Fibroblast of lung (primary cell): ENCODE measurements at regions not wholly inside any gene's neighbourhood (a gene's known extent, or its start where the extent isn't known, plus 50 kb on each side); places are given as distances from the start of the nearest gene placed in this dataset.

Experiments used
- DNase-seq, 2 donors: peaks; one replicate each; pipeline versions ENCODE4 v3.0.0 to v3.0.0-alpha.2; 2010; ENCODE audit warnings: low read depth in 2 of 2
- H2AFZ ChIP-seq: 2 replicates; pipeline ENCODE4 v1.5.1; 2012; ENCODE audit warnings: low read length, control low read depth, inconsistent platforms
- H3K27ac ChIP-seq: 2 replicates; pipeline ENCODE4 v1.5.1; 2011; ENCODE audit warnings: low read length, control low read depth; ENCODE audit not compliant: insufficient read depth
- H3K27me3 ChIP-seq: 2 replicates; pipeline ENCODE4 v1.5.1; 2011; ENCODE audit warnings: mild to moderate bottlenecking, low read length; ENCODE audit not compliant: control insufficient read depth, insufficient read depth
- H3K36me3 ChIP-seq: 2 replicates; pipeline ENCODE4 v1.5.1; 2011; ENCODE audit warnings: low read length; ENCODE audit not compliant: control insufficient read depth, insufficient read depth
- H3K4me1 ChIP-seq: 2 replicates; pipeline ENCODE4 v1.5.1; 2011; ENCODE audit warnings: low read length; ENCODE audit not compliant: control insufficient read depth, insufficient read depth; ENCODE audit errors: extremely low read depth
- H3K4me2 ChIP-seq: 2 replicates; pipeline ENCODE4 v1.5.1; 2011; ENCODE audit warnings: low read length, control low read depth; ENCODE audit not compliant: insufficient read depth; ENCODE audit errors: extremely low read depth
- H3K4me3 ChIP-seq, 4 experiments: fragments of 200-600 bp in 1 of 4; sonication (generic) in 1 of 4; replicated peaks in 1 of 4; 2 replicates each; pipeline ENCODE4 v1.5.1; 2011 to 2016; ENCODE audit warnings: low read length in 4 of 4, low read depth in 3 of 4, mild to moderate bottlenecking in 3 of 4, control low read depth in 2 of 4, inconsistent platforms in 1 of 4, mixed read lengths in 1 of 4; ENCODE audit not compliant: insufficient read depth in 1 of 4; ENCODE audit errors: control extremely low read depth in 1 of 4
- H3K79me2 ChIP-seq: 2 replicates; pipeline ENCODE4 v1.5.1; 2012; ENCODE audit warnings: mild to moderate bottlenecking, low read length, inconsistent platforms; ENCODE audit not compliant: control insufficient read depth, insufficient read depth
- H3K9ac ChIP-seq: 2 replicates; pipeline ENCODE4 v1.5.1; 2011; ENCODE audit warnings: mild to moderate bottlenecking, low read length, control low read depth; ENCODE audit not compliant: insufficient read depth
- H3K9me3 ChIP-seq: 2 replicates; pipeline ENCODE4 v1.5.1; 2012; ENCODE audit warnings: low read depth, low read length; ENCODE audit not compliant: control insufficient read depth, insufficient read depth
- H4K20me1 ChIP-seq: 2 replicates; pipeline ENCODE4 v1.5.1; 2011; ENCODE audit warnings: low read length; ENCODE audit not compliant: control insufficient read depth, insufficient read depth; ENCODE audit errors: extremely low read depth
- CTCF ChIP-seq, 2 donors: IDR thresholded peaks in 1 of 2; conservative IDR thresholded peaks in 1 of 2; 1 replicate in 1 of 2; 2 replicates in 1 of 2; pipeline ENCODE4 v1.5.1; 2011 to 2012; ENCODE audit warnings: low read length in 2 of 2, control low read depth in 1 of 2, inconsistent platforms in 1 of 2, low read depth in 1 of 2, mild to moderate bottlenecking in 1 of 2
- EZH2 ChIP-seq: IDR thresholded peaks from 2 replicates; pipeline ENCODE4 v1.5.1; 2012; ENCODE audit warnings: low read length, control low read depth, mild to moderate bottlenecking; ENCODE audit errors: missing control alignments

- no peak overlapping the region for H2AFZ ChIP-seq
- H3K9ac ChIP-seq: no peak overlapping the region
- no peaks in the 10 kb centered on the region for H3K79me2 ChIP-seq
- H3K36me3 ChIP-seq: no peaks in the 10 kb centered on the region
- H3K27ac ChIP-seq: no peak overlapping the region
- TF ChIP-seq CTCF (conservative IDR thresholded peaks at IDR 0.05 in 1 of 2, IDR thresholded peaks at IDR 0.05 in 1 of 2; ENCODE audit: low read depth in 1 of 2, low read length in 2 of 2): no peak
- TF ChIP-seq EZH2: no peak
- no peaks in the 10 kb centered on the region for H3K9me3 ChIP-seq
- DNase-seq: peak in 1 of 2 donors; percentile 20
- no peak overlapping the region for H3K4me2 ChIP-seq
- H3K4me1 ChIP-seq: no peaks in the 10 kb centered on the region
- H3K4me3 ChIP-seq: no peak overlapping the region
- no peaks in the 10 kb centered on the region for H3K27me3 ChIP-seq
- H4K20me1 ChIP-seq: no peaks in the 10 kb centered on the region
Observed at GRCh38 chr6:164108092-164108491, 693.6 kb downstream of the QKI start.

- no peaks in the 10 kb centered on the region for H3K36me3 ChIP-seq
- no peaks in the 10 kb centered on the region for H3K9me3 ChIP-seq
- no peak overlapping the region for H3K9ac ChIP-seq
- peak; percentile 9 to 87 for DNase-seq
- H3K79me2 ChIP-seq: no peaks in the 10 kb centered on the region
- H4K20me1 ChIP-seq: no peaks in the 10 kb centered on the region
- H3K4me2 ChIP-seq: no peak overlapping the region
- no peak for TF ChIP-seq CTCF (conservative IDR thresholded peaks at IDR 0.05 in 1 of 2, IDR thresholded peaks at IDR 0.05 in 1 of 2; ENCODE audit: low read depth in 1 of 2, low read length in 2 of 2)
- TF ChIP-seq EZH2: no peak
- no peak overlapping the region for H2AFZ ChIP-seq
- no peaks in the 10 kb centered on the region for H3K27me3 ChIP-seq
- no peak overlapping the region for H3K4me3 ChIP-seq
- H3K27ac ChIP-seq: no peak overlapping the region
- H3K4me1 ChIP-seq: no peaks in the 10 kb centered on the region
Observed at GRCh38 chr6:164107297-164107995, 692.9 kb downstream of the QKI start.

GRCh38 chr6:164106345-164106769 is 691.8 kb downstream of the QKI start:
- Histone ChIP-seq H3K79me2 (no peaks in the 10 kb centered on the region), H3K4me3 (no peak overlapping the region), H3K27ac (no peak overlapping the region), H3K9me3 (no peaks in the 10 kb centered on the region), H3K4me1 (no peaks in the 10 kb centered on the region), H2AFZ (no peak overlapping the region), H3K4me2 (no peak overlapping the region), H3K9ac (no peak overlapping the region), H4K20me1 (no peaks in the 10 kb centered on the region), H3K27me3 (no peaks in the 10 kb centered on the region), H3K36me3 (no peaks in the 10 kb centered on the region)
- TF ChIP-seq EZH2 (no peak), CTCF (conservative IDR thresholded peaks at IDR 0.05 in 1 of 2, IDR thresholded peaks at IDR 0.05 in 1 of 2; ENCODE audit: low read depth in 1 of 2, low read length in 2 of 2) (no peak)
- DNase-seq: peak in 1 of 2 donors; percentile 35
